OCI-LY7 (cell line): ENCODE measurements at regions not wholly inside any gene's neighbourhood (a gene's known extent, or its start where the extent isn't known, plus 50 kb on each side); places are given as distances from the start of the nearest gene placed in this dataset.

Experiments used
- BruUV-seq: library from RNA; stranded (reverse); fragments of 400-500 nt; replicated peaks from 2 replicates; lab custom pipeline; 2021; lab: Mats Ljungman, UMichigan
- CTCF ChIA-PET: fragments of 300-600 bp; sonication (Branson Sonifier 250); formaldehyde crosslinking; loops from one replicate; lab custom pipeline; 2022; ENCODE audit warnings: antibody characterized with exemption; ENCODE audit not compliant: unreplicated experiment; lab: Charles Lee
- POLR2A ChIA-PET: fragments of 300-600 bp; sonication (Branson Sonifier 250); formaldehyde crosslinking; loops from one replicate; lab custom pipeline; 2022; ENCODE audit warnings: antibody characterized with exemption; lab: Charles Lee
- DNase-seq: peaks from one replicate; pipeline ENCODE4 v3.0.0-alpha.2; 2015; ENCODE audit warnings: low spot score
- H2AFZ ChIP-seq: fragments of 200-600 bp; sonication (generic), shearing (Covaris generic); 2 replicates; pipeline ENCODE4 v1.6.1; 2014; ENCODE audit warnings: mild to moderate bottlenecking, antibody characterized with exemption, low read length, moderate library complexity
- H3K27ac ChIP-seq: fragments of 200-600 bp; sonication (generic); 2 replicates; pipeline ENCODE4 v1.5.1; 2014; ENCODE audit warnings: mixed run types, low read depth, mild to moderate bottlenecking, moderate library complexity, low read length, inconsistent platforms; ENCODE audit not compliant: poor library complexity, severe bottlenecking
- H3K36me3 ChIP-seq: fragments of 200-600 bp; sonication (generic); 2 replicates; pipeline ENCODE4 v1.6.1; 2014; ENCODE audit warnings: mild to moderate bottlenecking, antibody characterized with exemption, low read length, moderate library complexity, mixed read lengths; ENCODE audit not compliant: insufficient read depth
- H3K4me1 ChIP-seq: fragments of 200-600 bp; sonication (generic); 2 replicates; pipeline ENCODE4 v1.5.1; 2014; ENCODE audit warnings: mild to moderate bottlenecking, low read length; ENCODE audit not compliant: insufficient read depth, poor library complexity, severe bottlenecking
- H3K4me2 ChIP-seq: fragments of 200-600 bp; sonication (generic); 2 replicates; pipeline ENCODE4 v1.6.1; 2014; ENCODE audit warnings: mild to moderate bottlenecking, low read length
- H3K4me3 ChIP-seq: fragments of 200-600 bp; sonication (generic); 2 replicates; pipeline ENCODE4 v1.5.1; 2014; ENCODE audit warnings: mild to moderate bottlenecking, low read depth, low read length; ENCODE audit not compliant: poor library complexity, severe bottlenecking
- H3K79me2 ChIP-seq: fragments of 200-600 bp; sonication (generic); 2 replicates; pipeline ENCODE4 v1.6.1; 2016; ENCODE audit warnings: low read depth, mild to moderate bottlenecking, low read length, moderate library complexity, mixed read lengths; ENCODE audit not compliant: insufficient read depth
- H3K9me2 ChIP-seq: fragments of 200-600 bp; sonication (generic); 2 replicates; pipeline ENCODE4 v1.6.1; 2016; ENCODE audit warnings: mild to moderate bottlenecking, low read length, mixed read lengths; ENCODE audit not compliant: insufficient read depth
- H3K9me3 ChIP-seq: fragments of 200-600 bp; sonication (generic); 2 replicates; pipeline ENCODE4 v1.6.1; 2014; ENCODE audit warnings: mild to moderate bottlenecking, mixed run types, low read length, mixed read lengths
- H4K20me1 ChIP-seq: fragments of 200-600 bp; sonication (generic); 2 replicates; pipeline ENCODE4 v1.6.1; 2014; ENCODE audit warnings: mild to moderate bottlenecking, antibody characterized with exemption, low read length, moderate library complexity, mixed read lengths; ENCODE audit not compliant: insufficient read depth
- EZH2phosphoT487 ChIP-seq: fragments of 200-600 bp; sonication (generic); IDR thresholded peaks from 2 replicates; pipeline ENCODE4 v1.6.1; 2018; ENCODE audit warnings: low read depth, borderline replicate concordance, mild to moderate bottlenecking, mixed run types, antibody characterized with exemption, low read length, moderate library complexity, mixed read lengths
- intact Hi-C: fragments of 100-400 bp; cut with micrococcal nuclease; formaldehyde crosslinking; loops from one replicate; pipeline ENCODE4 v1.10.0; 2022; ENCODE audit not compliant: unreplicated experiment
- TF ChIP-seq, protein P1 (sequence below): fragments of 200-600 bp; sonication (generic); conservative IDR thresholded peaks from 2 replicates; pipeline ENCODE4 v1.5.1; 2014; ENCODE audit warnings: mild to moderate bottlenecking, antibody characterized with exemption, low read length, moderate library complexity, mixed read lengths

DNA sequence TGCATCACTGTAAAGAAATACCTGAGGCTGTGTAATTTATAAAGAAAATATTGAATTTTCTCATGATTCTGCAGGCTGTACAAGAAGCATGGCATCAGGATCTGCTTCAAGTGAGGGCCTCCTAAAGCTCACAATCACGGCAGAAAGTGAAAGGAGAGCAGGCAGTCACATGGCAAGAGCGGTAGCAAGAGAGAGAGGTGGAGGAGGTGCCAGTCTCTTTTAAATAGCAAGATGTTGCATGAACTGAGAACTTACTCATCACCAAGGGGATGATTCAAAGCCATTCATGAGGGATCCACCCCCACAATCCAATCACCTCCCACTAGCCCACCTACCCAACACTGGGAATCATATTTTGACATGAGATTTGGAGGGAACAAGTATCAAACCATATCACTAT is 184.5 kb upstream of the PAPPA start:
- Histone ChIP-seq H3K9me3 (no peaks in the 10 kb centered on the region), H3K27ac (no peak overlapping the region), H3K4me2 (no peak overlapping the region), H4K20me1 (no peaks in the 10 kb centered on the region), H3K4me1 (no peaks in the 10 kb centered on the region), H3K79me2 (no peaks in the 10 kb centered on the region), H3K4me3 (no peak overlapping the region), H3K36me3 (no peaks in the 10 kb centered on the region), H3K9me2 (no peaks in the 10 kb centered on the region), H2AFZ (no peak overlapping the region)
- ChIA-PET CTCF (no interaction called here), POLR2A (no interaction called here)
- no TSS peak for BruUV-seq
- intact Hi-C loops = no loop called here
- DNase-seq = no peak
- no peak for TF ChIP-seq EZH2phosphoT487
- TF ChIP-seq, protein P1, sequence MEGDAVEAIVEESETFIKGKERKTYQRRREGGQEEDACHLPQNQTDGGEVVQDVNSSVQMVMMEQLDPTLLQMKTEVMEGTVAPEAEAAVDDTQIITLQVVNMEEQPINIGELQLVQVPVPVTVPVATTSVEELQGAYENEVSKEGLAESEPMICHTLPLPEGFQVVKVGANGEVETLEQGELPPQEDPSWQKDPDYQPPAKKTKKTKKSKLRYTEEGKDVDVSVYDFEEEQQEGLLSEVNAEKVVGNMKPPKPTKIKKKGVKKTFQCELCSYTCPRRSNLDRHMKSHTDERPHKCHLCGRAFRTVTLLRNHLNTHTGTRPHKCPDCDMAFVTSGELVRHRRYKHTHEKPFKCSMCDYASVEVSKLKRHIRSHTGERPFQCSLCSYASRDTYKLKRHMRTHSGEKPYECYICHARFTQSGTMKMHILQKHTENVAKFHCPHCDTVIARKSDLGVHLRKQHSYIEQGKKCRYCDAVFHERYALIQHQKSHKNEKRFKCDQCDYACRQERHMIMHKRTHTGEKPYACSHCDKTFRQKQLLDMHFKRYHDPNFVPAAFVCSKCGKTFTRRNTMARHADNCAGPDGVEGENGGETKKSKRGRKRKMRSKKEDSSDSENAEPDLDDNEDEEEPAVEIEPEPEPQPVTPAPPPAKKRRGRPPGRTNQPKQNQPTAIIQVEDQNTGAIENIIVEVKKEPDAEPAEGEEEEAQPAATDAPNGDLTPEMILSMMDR = no peak

GRCh38 chr9:115972362-115972761 is 181.2 kb upstream of the PAPPA start:
- no peak for DNase-seq
- H3K4me1 ChIP-seq = no peaks in the 10 kb centered on the region
- H3K9me3 ChIP-seq = no peaks in the 10 kb centered on the region
- no peaks in the 10 kb centered on the region for H3K79me2 ChIP-seq
- H4K20me1 ChIP-seq = no peaks in the 10 kb centered on the region
- no peaks in the 10 kb centered on the region for H3K36me3 ChIP-seq
- no peaks in the 10 kb centered on the region for H3K9me2 ChIP-seq
- TF ChIP-seq, protein P1 = no peak
- no peak for TF ChIP-seq EZH2phosphoT487
- ChIA-PET CTCF (no interaction called here), POLR2A (no interaction called here)
- no peak overlapping the region for H3K4me3 ChIP-seq
- no peak overlapping the region for H2AFZ ChIP-seq
- H3K27ac ChIP-seq = no peak overlapping the region
- no TSS peak for BruUV-seq
- intact Hi-C loops = no loop called here
- H3K4me2 ChIP-seq = no peak overlapping the region

DNA sequence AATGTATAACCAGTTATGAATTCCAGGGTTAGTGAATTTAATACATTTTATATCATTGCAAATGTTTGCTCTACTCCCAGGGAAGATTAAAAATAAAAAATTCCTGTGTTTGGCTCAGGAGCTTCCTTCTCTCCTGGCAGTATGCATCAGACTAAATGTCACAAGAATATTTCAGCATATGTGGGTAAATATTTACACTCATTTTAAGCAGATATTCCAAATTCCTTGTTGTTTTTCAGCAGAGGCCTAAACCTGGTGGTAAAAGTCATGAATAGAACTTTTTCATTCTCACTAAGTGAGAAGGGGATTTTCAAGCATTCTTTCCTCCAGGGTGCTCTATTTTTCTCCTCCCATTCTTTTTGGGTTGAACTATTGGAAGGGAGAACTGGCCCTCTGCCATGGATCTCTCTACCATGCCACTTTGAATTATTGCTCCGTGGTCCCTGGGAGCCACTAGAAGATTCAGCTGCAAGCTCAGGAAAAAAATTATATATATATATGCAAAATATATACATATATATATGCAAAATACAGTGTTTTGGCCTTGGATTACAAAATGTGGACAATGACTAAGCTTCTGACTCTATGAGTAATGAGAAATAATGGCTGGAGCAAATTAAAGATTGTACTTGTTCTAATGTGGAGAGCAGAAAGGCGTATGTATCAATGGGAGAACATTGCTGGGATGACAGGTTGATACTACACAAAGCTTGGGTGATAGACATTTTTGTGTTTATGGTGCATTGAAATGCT is 180.6 kb upstream of the PAPPA start:
- ChIA-PET POLR2A (no interaction called here), CTCF (no interaction called here)
- Histone ChIP-seq H3K4me2 (no peak overlapping the region), H3K9me2 (no peaks in the 10 kb centered on the region), H2AFZ (no peak overlapping the region), H3K4me1 (no peaks in the 10 kb centered on the region), H3K36me3 (no peaks in the 10 kb centered on the region), H3K27ac (no peak overlapping the region), H4K20me1 (no peaks in the 10 kb centered on the region), H3K4me3 (no peak overlapping the region), H3K9me3 (no peaks in the 10 kb centered on the region), H3K79me2 (no peaks in the 10 kb centered on the region)
- BruUV-seq = no TSS peak
- TF ChIP-seq EZH2phosphoT487 = no peak
- TF ChIP-seq, protein P1 = no peak
- intact Hi-C loops = no loop called here
- no peak for DNase-seq
